HEK293T (cell line): ENCODE measurements at regions not wholly inside any gene's neighbourhood (a gene's known extent, or its start where the extent isn't known, plus 50 kb on each side); places are given as distances from the start of the nearest gene placed in this dataset.

ENCODE experiments used
- BHLHE40 ChIP-seq: fragments of 450-650 bp; IDR thresholded peaks from 2 replicates; pipeline ENCODE4 v1.6.1; 2016; ENCODE audit warnings: mild to moderate bottlenecking, moderate library complexity, borderline replicate concordance
- ELF4 ChIP-seq: fragments of 450-650 bp; IDR thresholded peaks from 2 replicates; pipeline ENCODE4 v1.6.1; 2017; ENCODE audit warnings: antibody characterized with exemption
- FOXA1 ChIP-seq: fragments of 450-650 bp; IDR thresholded peaks from 2 replicates; pipeline ENCODE4 v1.6.1; 2016; ENCODE audit warnings: mild to moderate bottlenecking
- FOXK2 ChIP-seq: fragments of 450-650 bp; IDR thresholded peaks from 2 replicates; pipeline ENCODE4 v1.6.1; 2016; ENCODE audit warnings: mild to moderate bottlenecking
- HDGF ChIP-seq: fragments of 450-650 bp; IDR thresholded peaks from 2 replicates; pipeline ENCODE4 v1.6.1; 2017; ENCODE audit warnings: antibody characterized with exemption, borderline replicate concordance
- SP1 ChIP-seq: fragments of 450-650 bp; IDR thresholded peaks from 2 replicates; pipeline ENCODE4 v1.6.1; 2017
- SUZ12 ChIP-seq: fragments of 450-650 bp; IDR thresholded peaks from 2 replicates; pipeline ENCODE4 v1.6.1; 2016; ENCODE audit warnings: mild to moderate bottlenecking
- ZNF384 ChIP-seq: fragments of 450-650 bp; IDR thresholded peaks from 2 replicates; pipeline ENCODE4 v1.6.1; 2016

DNA sequence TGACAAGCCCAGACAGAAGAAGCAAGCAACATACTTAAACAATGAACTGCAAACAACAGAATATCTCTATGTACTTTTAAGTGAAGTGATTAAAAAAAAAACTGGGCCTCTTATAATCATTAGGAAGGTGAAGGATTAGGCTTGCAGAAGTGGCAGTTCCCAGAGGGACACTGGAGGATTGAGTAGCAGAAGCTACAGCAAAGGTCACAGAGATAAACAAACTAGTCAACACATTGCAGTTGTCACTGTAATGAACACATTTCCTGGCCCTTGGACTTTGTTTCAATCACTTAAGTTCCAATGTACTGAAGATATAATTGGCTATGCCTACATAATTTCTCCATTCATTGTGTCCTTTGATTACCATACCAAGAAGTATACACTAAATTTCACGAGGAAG is 1498.8 kb downstream of the SLITRK5 start:
- no peak for TF ChIP-seq FOXK2
- no peak for TF ChIP-seq HDGF
- TF ChIP-seq BHLHE40: no peak
- no peak for TF ChIP-seq FOXA1
- no peak for TF ChIP-seq SUZ12
- TF ChIP-seq ELF4: no peak
- TF ChIP-seq SP1: no peak
- TF ChIP-seq ZNF384: no peak
